GM21529 (cell line): ENCODE measurements at regions not wholly inside any gene's neighbourhood (a gene's known extent, or its start where the extent isn't known, plus 50 kb on each side); places are given as distances from the start of the nearest gene placed in this dataset.

ENCODE experiments used
- ATAC-seq: cut with Tn5 transposase; IDR thresholded peaks from one replicate; pipeline ENCODE4 v1.9.1; 2021; ENCODE audit not compliant: unreplicated experiment

GRCh38 chr10:3471927-3472286 is 299.3 kb upstream of the PITRM1 start:
- no peak for ATAC-seq

DNA sequence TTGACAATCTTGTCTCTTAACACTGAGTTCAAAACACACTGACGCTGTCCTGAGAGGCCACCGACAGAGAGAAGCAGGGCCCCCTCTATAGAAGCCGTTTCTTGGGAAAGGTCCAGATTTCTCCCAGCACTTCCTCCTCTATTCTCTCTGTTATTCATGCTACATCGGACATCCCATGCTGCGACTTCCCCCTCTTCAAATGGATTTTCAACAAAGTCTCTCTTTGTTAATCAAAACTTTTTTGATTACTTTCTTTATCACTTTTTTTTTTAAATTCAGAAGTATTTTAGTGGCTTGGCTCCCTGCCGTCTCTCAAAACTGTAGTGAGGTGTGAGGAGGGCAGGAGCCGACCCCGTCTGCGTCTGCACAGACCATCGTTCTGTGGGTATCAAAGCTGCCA is 298.9 kb upstream of the PITRM1 start:
- no peak for ATAC-seq

GRCh38 chr10:3470191-3470590 is 297.6 kb upstream of the PITRM1 start:
- no peak for ATAC-seq

DNA sequence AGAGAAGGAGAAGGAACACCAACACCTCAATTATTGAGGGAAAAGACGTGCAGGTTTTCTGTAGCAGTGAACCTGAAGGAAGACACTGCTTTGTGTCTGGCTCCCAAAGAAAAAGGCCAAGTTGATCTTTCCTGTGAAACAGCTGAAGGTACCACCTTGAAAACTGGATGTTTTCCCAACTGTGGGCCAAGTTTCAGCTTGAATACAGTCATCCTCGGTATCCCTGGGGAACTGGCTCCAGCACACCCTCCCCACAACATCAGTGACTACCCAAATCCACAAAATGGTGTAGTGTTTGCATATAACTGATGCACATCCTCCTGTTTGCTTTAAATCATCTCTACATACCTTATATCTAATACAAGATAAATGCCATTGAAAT is 297.0 kb upstream of the PITRM1 start:
- ATAC-seq, result no peak

- ATAC-seq, result no peak
These were observed 296.5 kb upstream of the PITRM1 start for GRCh38 chr10:3468919-3469638.

DNA sequence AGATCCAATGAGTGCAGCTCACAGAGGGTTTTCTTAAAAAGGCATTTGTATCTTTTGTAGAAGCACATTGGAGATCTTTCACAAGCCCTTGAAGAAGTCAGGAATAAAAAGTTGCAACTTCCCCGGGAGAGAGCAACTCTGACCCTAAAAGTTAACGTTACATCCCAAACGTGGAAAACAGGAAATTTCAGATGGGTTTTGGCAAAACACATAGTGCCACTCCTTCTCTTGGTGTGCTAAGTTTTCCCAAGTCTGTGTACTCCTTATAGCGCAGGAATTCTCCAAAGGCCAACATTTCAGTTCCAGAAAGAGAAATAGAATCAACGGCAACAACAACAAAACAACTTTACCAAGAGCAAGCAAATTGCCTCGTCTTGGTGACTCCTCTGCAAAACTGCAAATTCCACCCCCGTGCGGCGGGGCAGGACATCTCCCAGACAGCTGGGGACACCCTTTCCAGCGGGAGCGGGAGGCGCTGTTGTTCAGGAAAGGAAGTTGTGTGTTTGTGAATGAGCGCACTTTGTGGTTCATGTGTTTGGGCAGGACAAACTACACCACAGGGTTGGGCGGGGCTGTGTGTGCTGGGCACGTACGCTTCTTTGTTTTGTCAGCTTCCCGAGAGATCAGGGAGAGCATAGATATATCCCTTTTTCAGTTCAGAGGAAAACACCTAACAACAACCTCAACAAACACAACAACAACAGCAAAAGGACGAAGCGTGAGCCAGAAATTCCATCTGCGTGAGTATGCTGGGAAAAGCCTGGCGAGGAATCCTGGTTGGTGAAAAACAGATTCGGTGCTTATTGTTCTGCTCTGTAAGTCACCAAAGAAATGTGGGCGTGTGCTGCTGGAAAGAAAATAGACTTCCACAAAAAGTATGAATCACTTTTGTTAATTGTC is 294.7 kb upstream of the PITRM1 start:
- ATAC-seq, result no peak

GRCh38 chr10:3465406-3465891 is 292.9 kb upstream of the PITRM1 start:
- no peak for ATAC-seq

DNA sequence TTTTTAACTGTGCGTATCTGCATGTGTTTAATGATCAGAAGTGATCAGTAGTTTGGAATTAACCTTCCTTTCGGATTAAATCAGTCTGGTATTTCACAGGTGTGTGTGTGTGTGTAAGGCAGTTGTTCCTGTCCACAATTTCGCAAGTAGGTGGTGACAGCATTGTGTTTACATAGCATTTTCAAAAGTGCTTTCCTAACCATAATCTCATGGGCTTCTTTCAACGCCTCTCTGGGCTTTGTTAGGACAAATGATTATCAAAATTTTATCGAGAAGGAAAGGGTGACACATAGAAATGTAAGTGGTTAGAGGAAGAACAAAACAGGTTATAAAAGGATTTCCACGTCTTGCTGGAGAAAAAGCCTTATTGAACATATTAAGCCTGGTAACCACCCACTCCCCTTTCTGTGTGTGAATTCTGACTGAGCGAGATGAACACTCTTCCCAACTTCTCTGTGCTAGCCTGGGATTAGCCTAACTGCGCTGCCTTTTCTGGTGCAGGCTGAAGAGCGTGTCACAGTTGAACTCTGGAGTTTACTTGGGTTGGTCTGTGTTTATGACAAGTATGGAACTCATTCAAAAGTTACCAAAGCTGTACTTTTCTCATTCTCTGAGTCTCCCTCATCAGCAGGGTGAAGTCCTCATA is 292.3 kb upstream of the PITRM1 start:
- ATAC-seq, result no peak

- ATAC-seq, result no peak
These were observed 288.0 kb upstream of the PITRM1 start for GRCh38 chr10:3460420-3461128.

- no peak for ATAC-seq
These were observed 283.1 kb upstream of the PITRM1 start for GRCh38 chr10:3455385-3456334.

DNA sequence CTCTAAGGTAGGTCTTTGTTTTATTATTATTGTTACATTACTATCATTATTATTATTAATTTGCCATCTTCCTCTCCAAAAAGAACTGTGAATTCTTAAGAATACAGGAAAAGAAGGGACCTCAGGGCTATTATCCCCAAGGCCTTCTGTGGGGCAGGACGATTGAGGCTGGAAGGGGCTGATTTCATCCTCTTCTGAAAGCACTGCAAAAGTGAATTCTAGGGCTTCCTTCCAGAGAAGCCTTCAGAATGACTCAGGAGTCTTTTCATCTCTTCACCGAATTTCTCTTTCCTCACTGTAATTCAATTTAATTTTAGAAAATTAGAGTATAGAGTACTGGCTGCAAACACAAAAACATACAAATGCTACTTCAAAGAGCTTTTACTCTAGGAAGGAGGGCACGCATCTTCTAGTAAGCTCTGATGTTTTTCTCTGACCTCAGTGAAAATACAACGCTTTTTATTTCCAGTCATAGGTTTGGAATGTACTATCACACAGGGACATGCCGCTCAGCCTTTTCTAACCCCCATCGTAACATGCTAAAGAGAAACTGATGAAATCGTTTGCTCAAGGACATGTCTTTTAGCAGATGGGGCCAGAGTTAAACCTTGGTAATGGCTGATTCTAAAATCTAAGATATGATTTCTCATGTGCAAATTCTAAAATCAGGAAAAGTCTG is 280.2 kb upstream of the PITRM1 start:
- no peak for ATAC-seq

- no peak for ATAC-seq
These were observed 279.6 kb upstream of the PITRM1 start for GRCh38 chr10:3452173-3452626.

DNA sequence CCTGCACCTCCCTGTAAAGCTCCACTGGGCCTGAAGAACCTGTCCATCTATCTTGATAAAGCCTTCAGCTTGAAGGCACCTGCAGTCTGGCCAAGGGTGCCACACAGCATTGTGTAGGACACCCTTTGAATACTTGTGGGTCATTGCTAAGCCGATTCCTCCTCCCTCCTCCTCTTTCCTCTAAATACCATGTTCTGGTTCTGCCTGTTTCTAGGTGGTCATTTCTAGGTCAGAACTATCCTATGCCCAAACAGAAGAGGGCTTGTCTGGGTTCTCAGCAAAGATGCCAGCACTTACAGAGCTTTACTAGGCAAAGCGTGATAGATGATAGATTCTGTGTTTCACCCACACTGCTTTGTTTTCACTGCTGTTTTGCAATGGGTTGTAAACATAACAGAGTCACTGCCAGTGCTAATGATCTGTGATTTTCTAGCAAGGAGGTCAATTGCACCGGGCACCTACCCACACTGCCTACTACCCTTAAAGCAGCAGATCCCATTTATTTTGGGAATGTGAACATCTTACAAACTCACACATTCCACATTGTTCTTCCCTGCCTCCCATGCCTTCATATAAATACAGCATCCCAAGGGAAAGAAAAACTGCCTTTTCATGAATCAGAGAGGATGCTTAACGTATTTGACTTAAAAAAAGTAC is 279.1 kb upstream of the PITRM1 start:
- no peak for ATAC-seq

DNA sequence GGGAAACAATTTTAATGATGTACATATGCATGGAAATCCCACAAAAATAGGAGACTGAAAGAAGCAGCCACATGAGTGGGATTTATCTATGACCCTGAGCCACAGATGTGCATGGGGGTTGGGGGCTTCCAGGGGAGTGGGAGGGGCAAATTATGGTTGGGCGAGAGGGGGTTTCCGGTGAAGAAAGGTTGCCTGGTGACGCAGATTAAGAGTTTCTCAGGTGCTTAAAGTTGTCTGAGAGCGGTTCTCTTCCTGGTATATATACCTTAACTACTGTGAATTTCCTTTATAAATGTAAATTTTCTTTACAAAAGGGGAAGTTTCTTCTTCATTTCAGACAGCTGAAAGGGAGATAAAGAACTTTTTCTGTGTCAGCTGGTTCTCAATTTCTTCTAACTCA is 273.6 kb upstream of the PITRM1 start:
- ATAC-seq, result no peak

- no peak for ATAC-seq
These were observed 273.1 kb upstream of the PITRM1 start for GRCh38 chr10:3445648-3446047.

- no peak for ATAC-seq
These were observed 269.9 kb upstream of the PITRM1 start for GRCh38 chr10:3442451-3442990.

DNA sequence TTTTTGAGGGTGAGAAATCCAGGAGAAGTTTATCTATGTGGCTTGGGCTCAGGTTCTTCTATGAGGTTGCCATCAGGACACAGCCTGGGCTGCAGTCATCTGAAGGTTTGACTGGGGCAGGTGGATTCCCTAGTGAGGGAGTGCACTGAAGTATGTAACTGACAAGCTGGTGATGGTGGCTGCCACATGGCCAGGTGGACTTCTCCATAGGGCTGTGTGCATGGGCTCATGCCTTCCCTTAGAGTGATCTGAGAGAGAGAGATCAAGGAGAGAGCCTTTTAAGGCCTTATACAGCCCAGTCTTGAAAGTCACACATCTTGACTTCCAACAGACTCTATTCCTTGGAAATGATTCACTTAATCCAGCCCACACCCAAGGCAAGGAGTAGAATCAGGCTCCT is 266.6 kb upstream of the PITRM1 start:
- ATAC-seq, result no peak

DNA sequence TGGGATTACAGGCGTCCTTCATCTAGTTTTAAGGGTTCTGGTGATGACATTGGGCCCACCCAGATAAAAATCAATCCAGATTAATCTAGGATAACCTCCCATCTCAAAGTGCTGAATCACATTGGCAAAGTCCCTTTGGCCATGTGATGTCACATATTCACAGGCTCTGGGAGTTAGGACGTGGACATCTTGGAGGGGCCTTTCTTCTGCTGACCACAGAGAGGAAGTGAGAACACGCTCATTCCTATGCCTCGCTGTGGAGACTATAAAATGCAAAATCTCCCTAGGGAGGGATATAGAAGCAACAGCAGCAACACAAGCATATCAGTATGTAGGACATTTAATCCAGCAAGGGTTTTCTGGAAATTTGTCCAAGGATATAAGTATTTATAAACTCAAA is 266.0 kb upstream of the PITRM1 start:
- ATAC-seq, result no peak

DNA sequence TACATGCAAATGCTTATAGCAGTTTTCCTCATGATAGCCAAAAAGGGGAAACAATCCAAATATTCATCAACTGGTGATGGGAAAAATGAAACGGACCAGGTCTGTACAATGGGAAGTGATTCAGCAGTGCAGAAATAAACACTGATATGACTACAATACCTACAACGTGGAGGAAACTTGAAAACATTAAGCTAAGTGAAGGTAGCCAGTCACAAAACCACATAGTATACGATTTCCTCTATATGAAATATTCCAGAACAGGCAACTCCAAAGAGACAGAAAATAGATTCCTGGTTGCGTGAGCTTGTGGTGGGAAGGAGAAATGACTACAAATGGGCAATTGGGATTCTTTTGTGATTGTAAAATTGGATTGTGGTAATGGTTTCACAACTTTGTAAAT is 263.1 kb upstream of the PITRM1 start:
- no peak for ATAC-seq
